ENCODE measurements at regions not wholly inside any gene's neighbourhood (a gene's known extent, or its start where the extent isn't known, plus 50 kb on each side); places are given as distances from the start of the nearest gene placed in this dataset.
"Not testable (repeated sequence)": the region's sequence is repeated elsewhere in the genome, so short reads cannot be mapped to it uniquely, and the experiment has no call there.

DNA sequence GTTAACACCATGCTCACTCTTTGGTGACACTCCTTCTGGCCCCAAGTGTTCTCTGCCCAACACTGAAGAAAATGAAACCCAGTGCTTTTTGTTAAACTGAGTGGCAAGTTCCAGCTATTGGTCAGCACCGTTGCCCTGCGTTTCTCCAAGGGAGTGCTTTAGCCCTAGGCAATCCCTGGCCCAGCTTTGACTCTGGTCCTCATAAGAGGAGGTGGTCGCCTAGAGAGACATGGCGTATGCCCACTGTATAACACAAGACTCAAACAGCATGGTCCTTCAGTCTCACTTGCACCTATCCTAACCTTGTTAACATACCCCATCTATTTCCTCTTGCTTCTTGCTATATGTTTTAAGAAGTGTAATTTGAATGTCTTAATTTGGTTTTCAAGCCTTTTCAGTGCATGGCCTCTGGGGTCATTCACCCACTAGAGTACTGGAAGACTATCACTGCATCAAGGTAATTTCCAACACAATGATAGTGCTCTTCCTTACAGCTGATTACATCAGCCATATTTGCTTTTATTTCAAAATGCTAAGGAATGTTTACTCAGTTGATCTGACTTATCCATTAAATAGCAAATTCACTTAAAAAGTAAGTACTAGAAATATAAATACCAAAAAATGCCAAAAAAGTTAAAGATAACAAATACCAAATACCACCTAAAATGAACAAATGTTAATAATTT, 190.5 kb upstream of the SOX21 start:
- no peak for DNase-seq (ENCODE audit: low spot score)

DNA sequence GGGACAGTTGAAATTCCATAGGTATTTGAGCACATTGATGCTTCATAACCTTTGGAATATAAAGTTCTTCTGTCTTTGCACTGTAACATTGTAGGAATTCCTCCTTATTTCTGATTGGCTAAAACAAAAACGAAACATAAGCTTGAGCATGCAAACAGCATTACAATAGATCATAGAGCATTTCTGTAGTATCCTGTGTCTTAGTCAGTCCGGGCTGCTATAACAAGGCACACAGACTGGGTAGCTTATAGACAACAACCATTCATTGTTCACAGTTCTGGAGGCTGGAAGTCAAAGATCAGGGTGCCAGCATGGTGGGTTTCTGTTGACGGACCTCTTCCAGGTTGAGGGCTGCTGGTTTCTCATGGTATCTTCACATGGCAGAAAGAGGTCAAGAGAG, 188.7 kb upstream of the SOX21 start:
- no peak for DNase-seq (ENCODE audit: low spot score)

DNA sequence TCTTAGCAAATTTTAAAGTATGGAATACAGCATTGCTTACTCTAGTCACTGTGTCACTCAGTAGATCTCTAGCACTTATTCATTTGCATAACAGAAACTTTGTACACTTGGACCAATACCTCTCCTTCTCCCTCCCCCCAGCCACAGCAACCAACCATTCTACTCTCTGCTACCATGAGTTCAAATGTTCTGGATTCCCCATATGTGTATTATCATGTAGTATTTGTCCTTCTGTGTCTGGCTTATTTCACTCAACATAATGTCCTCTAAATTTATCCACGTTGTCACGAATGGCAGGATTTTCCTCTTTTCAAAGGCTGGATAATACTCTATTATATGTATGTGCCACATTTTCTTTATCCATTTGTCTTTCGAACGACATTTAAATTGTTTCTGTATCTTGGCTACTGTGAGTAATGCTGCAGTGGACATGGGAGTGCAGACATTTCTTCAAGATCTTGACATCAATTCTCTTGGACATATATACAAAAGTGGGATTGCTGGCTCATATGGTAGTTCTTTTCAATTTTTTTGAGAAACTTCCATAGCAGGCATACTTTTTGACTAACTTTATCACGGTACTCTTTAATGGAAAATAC, 184.5 kb upstream of the SOX21 start:
- no peak for DNase-seq (ENCODE audit: low spot score)

DNA sequence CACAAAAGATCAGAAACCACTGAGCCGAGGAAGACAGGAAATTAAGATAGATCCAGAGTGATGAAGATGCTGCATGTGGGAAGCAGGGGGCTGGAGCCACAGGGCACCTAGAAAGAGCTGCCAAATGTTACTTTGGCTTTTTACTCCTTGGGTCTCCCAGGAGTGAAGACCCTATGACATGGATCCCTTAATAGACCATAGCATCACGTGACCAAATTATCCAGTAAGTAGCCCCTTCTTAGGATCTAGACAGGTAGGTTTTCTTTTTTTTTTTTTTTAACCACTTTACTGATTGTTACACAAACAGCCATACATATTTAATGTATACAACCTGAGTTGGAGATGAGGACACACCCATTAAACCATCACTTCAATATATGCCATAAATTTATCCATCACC, 183.9 kb upstream of the SOX21 start:
- no peak for DNase-seq (ENCODE audit: low spot score)

DNA sequence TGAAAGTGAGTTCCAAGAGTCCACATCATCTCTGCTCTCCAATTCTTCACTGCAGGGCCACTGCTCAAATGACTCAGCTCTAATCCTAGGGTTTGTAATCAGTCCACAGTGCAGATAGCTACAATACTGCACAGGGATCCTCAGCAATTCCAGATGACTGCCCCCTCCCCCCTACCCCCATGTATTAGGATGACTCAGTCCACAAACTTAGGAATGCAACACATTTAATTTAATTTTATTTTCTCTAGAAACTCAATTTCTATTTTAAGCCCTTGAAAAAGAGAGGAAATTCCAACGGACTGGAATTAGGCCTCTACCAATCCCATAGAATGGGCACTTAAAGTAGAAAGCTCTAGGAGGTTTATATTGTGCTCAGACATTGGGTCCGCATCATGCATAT, 173.8 kb upstream of the SOX21 start:
- DNase-seq (ENCODE audit: low spot score): no peak

DNA sequence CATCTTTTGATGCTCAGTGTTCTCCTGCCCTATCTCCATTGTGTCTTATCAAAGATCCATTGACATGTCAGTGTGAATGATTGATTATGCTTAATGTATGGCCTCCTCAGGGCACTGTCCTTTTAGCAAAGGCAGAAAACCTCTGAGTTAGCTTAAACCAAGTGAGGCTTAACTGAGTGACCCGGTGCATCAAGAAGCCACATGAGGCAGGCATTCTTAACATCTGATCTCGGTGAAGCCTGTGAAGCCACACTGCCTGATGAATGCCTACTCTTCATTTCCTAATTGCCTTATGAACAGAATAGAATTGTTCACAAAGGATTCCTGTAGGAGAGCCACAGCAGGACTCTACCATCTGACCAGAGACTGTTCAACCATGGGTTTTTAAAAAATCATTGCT, 168.1 kb upstream of the SOX21 start:
- DNase-seq (ENCODE audit: low spot score): no peak

DNA sequence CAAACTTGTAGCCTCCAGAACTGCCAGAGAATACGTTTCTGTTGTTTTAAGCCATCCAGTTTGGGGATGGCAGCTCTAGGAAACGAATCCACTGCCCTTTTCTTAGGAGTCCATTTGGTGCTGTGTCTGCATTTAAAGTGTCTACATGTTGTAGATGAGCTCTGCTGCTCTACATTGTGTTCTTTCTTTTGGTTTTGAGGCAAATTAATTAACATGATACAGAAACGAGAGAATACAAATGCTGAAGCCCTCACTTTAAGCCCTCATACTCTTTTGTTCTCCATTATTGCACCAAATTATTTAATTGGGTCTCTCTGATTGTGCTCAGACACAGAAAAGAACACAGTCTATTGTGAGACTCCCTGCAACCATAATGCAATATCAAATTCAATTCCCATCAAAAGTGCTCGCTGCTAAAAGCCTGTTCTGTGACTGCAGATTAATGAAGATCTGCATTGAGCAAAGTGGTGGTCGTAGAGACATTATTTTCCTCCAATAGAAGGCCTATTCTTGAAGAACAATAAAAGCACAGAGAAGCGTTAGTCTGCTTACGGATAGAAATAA, 166.3 kb upstream of the SOX21 start:
- DNase-seq (ENCODE audit: low spot score): no peak

DNA sequence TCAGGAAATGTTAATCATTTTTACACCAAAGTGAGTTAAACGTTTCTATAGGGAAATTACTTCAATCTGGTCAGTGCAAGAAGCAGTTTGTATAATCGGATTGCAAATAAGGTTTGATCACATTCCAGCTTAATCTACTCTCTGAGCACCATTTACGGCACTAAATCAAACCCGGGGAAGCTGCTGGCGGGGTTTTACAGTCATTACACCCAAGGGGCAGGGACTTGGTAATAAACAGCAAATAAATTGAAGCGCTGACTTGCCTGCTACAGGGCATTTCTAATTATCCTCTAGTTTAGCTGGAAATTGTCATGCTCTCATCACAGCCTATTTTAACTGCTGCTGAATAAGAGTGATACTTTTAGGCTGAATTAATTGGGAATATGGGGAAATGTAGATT, 152.1 kb upstream of the SOX21 start:
- DNase-seq (ENCODE audit: low spot score): no peak

DNA sequence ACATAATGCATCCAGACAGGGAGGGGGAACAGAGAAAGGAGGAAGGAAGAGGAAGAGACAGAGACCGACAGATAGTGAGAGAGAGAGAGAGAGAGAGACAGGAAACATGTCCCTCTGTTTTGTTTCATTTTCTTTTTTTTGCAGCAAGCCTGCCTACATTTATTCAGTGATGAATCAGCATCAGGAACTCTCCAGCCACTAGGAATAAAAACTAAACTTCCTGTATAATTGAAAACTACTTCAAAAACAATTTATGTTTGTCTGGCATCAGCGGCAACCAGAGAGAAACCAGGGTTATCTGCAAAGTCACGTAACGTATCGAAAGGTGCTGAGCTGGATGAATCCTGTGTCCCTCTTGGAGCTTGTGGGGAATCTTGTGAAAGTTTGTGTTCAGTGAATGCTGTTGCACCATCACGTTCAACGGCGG, 148.6 kb upstream of the SOX21 start:
- peak; percentile 35 for DNase-seq (ENCODE audit: low spot score)

DNA sequence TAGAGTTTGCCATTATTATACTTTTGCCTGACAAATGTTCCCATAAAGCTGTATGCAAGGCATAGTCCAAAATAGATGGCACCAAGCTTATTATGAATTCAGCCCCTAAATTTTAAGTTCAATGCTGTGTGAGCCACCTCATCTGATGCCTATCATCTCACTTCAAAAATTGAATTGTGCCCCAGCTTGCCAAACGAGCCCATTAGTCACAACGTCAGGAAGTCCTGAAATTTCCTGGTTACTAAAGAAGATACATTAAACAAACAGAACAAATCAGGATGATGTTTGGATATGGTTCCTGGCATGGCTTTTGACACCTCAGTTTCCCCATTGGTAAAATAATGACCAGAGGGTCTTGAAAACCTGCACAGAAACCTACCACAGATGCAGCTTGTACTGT, 147.5 kb upstream of the SOX21 start:
- no peak for DNase-seq (ENCODE audit: low spot score)

DNA sequence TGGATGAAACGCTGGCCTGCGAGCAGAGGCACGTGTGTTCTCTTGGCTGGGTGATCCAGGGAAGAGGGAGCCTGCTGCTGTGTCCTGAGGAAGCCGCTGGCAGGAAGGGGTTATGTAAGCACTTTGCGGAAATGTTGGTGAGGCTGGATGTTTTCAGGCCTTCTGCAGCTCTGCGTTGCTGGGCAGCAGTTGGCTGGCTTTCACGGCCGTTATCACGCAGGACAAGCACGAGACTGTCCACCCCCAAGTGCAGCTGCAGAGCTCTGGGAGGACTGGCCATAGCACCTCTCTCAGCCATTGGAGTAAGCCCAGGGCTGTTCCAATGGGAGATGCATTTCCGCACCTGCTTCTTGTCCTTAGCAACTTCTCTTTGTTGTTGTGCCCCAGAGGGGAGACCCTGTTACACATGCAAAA, 146.9 kb upstream of the SOX21 start:
- no peak for DNase-seq (ENCODE audit: low spot score)

DNA sequence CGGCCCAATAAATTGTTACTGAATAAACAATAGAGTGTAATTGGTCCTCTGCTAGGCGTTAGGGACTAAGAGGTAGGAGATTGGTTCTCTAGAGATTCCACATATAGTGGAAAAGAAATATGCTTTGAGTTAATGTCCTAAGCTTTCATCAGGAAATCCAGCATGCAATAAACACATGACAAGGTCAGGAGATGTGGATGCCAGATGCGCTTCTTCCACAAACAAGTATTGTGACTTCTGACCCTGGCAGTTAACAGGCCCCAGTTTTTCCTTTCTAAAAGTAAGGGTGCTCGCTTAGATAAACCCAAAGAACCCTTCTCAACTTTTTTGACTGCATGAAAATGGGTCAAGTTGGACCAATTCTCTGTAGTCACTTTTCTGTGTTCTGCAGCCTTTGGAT, 146.5 kb upstream of the SOX21 start:
- DNase-seq (ENCODE audit: low spot score): no peak

DNA sequence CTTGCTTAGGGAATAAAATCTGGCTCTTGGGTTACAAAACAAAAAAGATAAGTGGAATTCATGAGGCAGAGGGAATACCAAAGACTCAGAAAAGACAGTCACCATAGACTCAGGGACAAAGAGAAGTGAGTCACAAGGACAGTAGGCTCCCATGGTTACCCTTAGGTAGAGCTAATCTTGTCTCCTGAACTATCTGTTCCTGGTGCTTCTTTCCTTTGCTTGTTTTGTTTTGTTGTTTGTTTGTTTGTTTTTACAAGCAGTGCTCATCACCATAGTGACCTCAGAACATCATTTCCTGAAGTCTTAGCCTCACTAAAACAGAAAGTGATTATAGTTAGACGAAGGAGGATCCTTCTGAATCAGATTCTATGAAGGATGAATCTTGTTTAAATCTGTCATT, 142.3 kb upstream of the SOX21 start:
- no peak for DNase-seq (ENCODE audit: low spot score)

DNA sequence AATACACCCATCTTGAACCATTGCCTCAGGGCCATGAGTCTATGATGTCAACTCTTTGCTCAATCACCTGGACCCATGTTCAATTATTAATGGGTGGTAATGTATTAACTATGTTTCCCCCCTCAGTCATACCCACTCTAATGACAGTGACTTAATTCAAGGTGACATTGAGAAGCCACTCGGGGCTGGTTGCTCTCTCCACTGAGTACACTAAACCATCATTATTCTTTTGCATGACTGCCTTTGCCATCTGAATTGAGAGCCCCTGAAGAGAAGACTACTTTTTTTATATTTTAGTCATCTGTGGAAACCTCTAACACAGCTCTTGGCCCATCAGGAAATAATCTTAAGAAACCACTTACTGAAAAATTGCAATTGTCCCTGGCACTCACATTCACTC, 139.2 kb upstream of the SOX21 start:
- no peak for DNase-seq (ENCODE audit: low spot score)

DNA sequence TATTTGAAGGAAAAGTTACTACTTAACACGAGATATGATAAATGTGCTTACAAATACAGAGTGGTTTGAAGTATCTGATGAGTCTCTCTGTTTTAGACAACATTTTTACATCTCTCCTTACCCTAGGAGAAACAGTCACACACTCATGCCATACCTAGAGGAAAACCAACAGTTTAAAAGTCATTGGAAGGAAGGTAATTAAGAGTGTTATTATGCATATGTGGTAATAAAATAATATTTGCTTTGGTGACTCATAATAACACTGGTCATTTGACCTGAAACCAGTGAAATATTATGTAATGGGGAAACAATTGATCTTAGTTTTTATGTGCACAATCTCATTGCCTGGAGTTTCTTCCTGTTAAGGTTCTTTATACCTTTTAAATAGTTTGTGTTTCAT, 136.9 kb upstream of the SOX21 start:
- DNase-seq (ENCODE audit: low spot score): no peak

DNA sequence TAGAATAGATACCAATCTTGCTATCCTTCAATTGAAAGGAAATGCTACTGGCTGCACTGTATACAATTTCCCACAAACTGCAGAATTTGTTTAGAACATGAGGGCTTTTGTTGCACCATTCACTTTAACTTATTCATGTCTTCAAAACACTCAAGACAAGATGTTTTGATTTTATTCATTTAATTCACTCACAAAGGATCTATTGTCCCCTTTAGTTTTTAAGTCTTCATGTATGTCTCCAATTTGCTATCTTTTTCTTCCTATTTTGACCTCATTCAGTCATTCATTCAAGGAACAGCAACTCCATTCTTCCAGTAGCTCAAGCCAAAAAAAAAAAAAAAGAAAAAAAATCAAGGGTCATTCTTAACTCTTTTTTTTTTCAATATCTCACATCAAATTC, 130.6 kb upstream of the SOX21 start:
- no peak for DNase-seq (ENCODE audit: low spot score)

DNA sequence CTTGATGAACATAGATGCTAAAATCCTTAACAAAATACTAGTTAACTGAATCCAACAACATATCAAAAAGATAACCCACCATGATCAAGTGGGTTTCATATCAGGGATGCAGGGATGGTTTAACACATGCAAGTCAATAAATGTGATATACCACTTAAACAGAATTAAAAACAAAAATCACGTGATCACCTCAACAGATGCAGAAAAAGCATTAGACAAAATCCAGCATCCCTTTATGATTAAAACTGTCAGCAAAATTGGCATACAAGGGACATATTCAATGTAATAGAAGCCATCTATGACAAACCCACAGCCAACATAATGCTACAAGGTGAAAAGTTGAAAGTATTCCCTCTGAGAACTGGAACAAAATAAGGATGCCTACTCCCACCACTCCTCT, 124.7 kb upstream of the SOX21 start:
- DNase-seq (ENCODE audit: low spot score): not testable (repeated sequence)

DNA sequence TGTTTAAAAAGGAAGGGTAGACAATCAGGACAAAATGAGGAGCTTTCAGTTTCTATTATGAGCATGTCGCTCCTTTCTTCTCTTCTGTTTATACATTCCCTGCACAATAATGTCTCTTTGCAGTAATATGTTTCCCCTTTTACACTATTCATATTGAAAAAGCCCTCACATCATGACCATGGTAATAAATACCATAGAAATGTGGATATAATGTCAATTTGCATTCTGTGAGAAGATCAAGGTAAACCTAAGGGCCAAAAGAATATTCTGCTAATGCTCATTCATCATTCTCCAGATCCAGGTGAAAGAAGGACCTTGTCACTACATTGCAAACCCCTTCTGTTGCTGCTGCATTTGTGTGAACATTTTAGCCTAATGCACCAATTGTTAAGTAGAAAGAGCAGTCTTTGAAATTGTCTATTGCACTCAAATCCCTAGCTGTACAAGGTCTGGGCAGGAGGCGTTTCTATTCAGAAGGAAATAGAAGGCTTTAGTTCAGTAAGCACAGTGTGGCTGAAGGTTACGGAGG, 117.6 kb upstream of the SOX21 start:
- DNase-seq (ENCODE audit: low spot score): no peak

DNA sequence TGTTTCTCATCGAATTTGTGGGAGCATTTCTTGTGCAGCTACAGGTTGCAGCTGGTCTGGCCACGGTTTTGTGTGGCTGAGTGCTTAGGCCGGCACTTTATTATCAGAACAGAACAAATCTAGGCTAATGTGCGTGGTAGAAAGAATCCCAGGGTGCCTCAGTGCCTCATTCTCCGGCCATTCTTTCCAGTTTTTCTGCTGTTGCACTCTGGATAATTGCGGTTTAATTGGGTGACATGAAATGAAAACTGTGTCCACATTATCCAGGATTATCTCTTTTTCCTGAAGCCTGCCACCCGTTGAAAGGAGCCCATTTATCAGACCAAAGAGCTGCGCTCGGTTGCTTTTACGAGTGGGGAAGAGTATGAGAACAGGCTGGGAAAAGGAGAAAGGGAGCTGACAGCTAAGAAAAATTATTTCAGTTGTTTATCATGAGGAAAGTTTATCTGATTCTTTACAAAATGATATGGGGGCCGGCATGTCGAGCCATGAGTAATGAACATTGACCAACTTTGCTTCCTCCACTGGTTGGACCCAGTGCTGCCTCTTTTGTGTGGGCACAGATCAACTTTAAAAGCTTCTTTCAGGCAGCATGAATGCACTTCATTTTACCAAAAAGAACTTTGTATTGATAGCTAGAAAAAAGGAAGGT, 117.0 kb upstream of the SOX21 start:
- DNase-seq (ENCODE audit: low spot score): no peak

DNA sequence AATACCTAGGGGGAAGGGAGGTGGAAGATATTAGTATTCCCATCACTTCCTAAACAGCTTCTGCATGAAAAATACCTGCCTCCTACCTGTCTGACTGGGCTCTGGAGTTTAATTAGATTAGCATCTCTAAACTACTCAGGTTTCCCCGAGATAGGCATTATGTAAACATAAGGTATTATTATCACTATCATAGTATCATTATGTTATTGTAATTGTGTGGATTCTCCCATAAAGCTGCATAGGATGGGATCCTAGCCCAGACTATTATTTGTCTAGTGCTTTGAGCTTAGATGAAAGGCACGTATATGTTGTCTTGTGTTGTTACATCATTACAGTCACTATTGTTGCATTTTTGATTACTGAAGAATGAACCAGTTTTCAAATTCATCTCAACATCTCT, 115.2 kb upstream of the SOX21 start:
- no peak for DNase-seq (ENCODE audit: low spot score)

DNA sequence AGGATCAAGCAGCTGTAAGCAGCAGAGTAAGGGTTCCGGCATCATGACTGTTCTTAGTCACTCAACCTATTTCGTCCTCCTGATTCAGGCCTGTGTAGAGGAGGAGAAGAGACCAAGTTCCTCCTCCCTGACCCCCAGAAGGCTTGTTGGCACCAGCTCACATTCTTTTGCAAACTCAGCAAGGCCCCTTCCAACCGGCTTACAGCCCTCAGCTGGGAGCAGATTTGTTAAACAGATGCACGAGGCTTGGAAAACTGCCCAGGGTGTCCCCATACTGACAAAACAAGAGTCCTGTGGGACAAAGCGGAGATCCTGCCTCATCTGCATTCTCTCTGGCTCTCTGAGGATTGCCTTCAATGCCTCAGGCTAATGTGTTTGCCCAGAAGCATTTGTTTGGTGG, 113.2 kb upstream of the SOX21 start:
- DNase-seq (ENCODE audit: low spot score): no peak

DNA sequence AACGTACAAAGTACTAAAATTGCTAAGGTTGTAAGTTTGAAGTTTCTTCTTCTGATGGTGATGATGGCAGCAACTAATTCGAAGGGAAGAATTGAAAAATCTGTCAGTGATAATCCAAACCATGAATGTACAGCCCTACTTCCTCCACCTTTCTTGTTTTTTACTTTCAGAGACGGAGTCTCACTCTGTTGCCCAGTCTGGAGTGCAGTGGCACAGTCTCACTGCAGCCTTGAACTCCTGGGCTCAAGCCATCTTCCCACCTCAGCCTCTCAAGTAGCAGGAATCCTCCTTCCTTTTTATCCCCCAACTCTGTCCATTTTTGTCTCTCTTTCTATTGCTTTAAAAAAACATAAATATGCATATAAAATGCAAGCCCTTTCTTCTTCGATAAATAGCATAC, 112.3 kb upstream of the SOX21 start:
- DNase-seq (ENCODE audit: low spot score): no peak

DNA sequence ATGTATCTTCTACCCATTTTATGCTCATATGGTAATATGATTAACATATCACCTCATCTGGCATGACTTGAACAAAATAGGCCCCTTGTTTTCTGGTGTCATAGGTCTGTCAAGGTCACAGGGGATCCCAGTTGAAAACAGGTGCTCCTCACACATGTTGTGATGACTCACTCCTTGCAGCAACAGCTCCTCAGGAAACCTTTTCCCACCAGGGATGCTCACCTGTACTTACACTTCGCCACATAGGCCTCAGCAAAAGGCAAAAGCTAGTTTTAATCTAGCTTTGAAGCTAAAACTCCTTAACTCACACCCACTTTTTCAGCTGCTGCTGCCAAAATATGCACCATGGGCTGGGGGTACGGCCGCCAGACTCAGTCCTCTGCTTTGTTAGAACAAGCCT, 110.0 kb upstream of the SOX21 start:
- no peak for DNase-seq (ENCODE audit: low spot score)
